ENCODE measurements at regions not wholly inside any gene's neighbourhood (a gene's known extent, or its start where the extent isn't known, plus 50 kb on each side); places are given as distances from the start of the nearest gene placed in this dataset.

GRCh38 chr4:140211161-140211560 lies 57.2 kb upstream of the MAML3 start:
- TF ChIP-seq EP300 (IDR thresholded peaks at IDR 0.05) (no peak), POLR2AphosphoS5 (IDR thresholded peaks at IDR 0.05) (no peak), POLR2A (IDR thresholded peaks at IDR 0.05) (no peak)
